ENCODE measurements at regions not wholly inside any gene's neighbourhood (a gene's known extent, or its start where the extent isn't known, plus 50 kb on each side); places are given as distances from the start of the nearest gene placed in this dataset.
"Not testable (repeated sequence)": the region's sequence is repeated elsewhere in the genome, so short reads cannot be mapped to it uniquely, and the experiment has no call there.

DNA sequence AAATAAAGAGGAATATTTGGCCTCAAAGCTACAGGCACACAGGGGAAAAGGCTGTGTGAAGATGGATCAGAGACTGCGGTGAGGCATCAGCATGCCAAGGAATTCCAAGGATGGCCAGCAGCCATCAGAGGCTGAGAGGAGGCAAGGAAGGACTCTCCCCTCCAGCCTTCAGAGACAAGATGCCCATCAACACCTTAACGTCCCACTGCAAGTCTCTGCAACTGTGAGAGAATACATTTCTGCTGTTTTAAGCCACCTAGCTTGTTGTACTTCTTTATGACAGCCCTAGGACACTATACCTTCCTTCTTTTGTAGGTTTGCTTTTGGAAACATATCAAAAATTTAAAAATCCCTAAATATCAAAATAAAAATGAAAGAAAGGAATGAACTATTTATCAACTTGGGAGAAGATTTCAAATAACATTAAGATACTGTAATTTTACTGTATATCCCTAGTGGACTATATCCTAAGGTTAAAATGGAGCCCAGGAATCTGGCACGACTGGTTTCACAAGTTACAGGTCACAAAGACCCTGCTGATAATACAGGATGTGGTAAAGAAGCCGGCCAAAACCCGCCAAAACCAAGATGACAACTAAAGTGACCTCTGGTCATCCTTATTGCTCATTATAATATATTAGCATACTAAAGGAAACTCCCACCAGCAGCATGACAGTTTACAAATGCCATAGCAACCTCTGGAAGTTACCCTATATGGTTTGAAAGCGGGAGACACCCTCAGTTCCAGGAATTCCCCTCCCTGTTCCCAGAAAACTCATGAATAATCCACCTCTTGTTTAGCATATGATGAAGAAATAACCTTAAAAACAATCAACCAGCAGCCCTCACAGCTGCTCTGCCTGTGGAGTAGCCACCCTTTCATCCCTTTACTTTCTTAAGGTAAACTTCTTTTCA is 185.2 kb downstream of the AVL9 start:
- no peak for DNase-seq

DNA sequence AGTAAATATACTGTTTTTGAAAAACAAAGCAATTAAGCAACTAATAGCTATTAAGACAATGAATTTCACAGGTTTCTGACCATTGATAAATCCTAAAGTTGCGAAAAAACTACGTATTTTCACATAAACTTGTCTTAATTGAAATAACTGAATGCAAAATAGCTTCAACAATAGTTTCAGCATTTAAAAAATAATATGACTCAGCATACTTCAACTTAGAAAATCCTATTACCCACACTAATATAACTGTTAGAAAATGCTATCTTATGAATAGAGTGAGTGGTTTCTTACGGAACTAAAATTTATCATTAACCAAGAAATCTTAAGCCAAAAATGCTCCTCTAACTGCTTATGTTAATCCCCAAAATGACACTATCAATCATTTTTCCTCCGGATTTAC is 183.9 kb downstream of the AVL9 start:
- DNase-seq, result no peak

DNA sequence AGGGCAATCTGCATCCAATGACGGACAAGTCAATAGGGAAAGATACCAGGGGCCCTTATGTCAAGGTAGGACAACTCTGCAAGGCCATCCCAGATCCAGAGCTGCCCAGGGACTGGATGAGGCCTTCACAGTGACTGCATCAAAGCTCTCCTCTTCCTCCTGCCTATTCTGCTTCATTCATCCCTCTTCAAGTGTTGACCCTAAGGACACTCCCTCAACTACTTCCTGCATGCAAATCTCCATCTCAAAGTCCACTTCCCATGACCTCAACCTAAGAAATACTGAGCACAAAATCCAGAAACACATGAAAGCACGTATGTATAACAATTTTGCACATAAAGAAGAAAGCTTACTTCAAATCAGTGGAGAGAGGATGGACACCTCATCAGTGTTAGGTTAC is 182.3 kb downstream of the AVL9 start:
- no peak for DNase-seq

DNA sequence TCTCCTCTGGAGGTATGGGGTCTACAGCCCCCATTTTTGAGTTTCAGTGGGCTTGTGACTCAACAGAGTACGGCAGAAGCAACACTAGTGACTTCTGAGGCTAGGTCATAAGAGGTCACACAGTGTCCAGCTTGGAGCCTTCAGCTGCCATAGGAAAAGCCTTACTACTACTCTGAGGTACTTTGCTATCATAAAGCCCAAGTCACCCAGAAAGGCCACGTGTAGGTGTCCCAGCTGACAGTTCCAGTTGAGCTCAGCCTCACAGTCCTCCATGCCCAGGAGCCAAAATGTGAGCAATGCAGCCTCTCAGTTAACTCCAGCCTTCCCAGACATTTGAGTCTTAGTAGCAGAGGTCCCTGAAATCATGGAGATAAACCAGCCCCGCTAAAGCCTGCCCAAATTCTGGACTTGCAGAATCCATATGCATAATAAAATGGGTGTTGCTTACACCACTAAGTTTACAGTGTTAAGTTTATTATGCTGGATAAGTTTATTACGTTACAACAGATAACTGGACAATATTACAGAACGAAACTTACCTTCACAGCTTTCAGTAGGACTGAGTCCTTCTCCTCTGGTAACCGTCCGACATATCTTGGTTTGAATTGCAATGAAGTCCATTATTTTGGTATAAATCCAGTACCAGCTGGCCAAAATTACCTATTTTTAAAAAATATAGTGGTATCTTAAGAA is 181.1 kb downstream of the AVL9 start:
- no peak for DNase-seq

DNA sequence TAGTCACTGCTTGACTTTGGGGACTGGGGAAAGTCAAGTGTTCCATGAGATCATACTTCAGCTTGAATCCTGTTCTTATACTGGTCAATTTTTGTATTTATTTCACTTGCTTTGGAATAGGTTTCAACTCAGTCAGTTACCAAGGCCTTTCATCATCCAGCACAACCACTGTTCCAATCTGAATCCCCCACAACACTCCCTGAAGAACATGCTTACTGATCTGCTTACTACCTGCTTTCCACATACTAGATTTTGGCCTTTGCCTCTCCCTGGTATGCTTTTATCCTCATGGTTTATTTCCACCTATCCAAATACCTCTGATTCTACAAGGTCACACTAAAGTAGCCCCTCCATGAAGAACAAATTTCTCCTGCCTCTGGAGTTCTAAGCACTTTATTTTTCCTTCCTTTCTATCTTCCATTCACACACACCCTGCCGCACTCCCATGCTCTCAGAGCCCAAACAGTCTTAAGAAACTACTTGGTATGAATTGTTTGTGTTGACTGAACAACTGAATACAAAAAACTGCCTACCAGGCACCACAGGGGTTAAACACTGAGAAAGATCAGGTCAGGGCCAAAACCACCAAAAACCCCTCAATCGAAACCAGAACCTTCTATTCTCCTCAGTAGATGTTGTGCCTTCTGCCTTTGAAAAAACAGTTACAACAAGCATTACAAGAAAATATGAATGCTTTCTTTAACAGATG is 178.1 kb downstream of the AVL9 start:
- no peak for DNase-seq

DNA sequence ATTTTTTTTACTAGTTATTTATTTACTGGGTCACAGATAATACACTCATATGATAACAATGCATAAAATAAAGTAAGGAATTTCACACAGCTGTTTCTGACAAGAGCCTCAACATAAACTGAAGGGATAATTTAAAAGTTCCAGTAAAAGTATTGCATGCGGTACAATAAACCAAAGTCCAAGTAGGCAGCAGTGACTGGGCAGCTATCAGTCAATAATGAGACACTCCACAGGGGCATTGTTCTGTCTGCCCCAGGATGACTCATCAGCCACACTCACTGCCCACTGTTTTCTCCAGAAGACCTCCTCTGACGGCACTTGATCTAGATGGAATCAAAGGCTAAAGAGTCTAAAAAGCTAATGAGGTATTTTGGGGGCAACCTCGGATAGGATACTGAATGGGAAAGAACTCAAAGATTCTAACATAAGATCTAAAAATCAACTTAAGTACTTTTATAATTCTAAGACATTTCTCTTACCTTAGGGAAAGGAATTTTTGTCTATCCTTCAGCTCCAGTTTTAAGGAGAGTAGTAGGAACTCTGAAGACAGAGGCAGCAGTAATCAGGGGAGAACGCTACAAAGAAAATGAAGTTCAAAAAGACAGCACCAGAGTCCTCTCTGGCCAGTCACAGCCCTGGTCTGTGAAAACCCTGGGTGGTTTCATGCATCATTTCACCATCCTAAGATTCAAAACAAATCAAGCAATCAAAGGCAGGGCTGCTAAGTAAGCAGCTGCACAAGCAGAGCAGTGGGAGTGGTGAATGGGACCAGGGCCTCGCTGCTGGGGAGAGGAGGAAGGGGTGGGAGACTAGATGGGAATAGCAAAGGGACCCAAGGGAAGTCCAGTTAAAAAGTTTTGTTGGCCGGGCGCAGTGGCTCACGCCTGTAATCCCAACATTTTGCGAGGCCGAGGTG is 175.1 kb downstream of the AVL9 start:
- DNase-seq, result no peak

DNA sequence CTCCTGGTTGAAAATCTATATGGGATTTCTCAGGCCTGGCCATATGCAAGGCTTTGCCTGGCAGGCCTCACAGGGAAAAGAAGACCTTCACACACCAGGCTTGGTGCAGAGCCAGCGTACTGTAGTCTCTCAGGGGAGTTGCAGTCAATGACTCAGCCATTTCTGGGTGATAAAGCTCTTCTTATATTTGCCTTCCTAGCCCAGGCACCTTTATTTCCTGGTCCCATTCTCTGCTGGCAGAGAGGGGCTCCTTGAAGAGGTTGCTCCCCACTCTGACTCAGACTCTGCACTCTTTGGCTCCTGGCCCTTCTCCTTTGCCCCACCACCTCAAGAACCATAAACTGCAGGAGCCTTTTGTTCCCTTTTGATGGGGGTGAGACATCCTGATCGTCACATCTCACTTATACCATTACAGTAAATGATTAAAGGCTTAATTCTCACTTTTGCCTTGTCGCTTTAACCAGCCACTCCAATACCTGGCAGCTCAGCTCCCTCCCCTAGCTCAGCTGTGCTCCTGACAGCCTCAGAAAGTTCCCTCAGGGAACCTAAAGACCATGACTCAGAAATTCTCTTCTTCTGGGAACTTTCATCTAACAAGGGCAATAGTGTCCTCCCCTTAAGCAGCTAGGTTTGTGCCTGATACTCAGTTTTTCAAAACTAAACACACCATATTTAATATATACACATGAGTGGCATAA is 174.0 kb downstream of the AVL9 start:
- DNase-seq, result peak; percentile 8

DNA sequence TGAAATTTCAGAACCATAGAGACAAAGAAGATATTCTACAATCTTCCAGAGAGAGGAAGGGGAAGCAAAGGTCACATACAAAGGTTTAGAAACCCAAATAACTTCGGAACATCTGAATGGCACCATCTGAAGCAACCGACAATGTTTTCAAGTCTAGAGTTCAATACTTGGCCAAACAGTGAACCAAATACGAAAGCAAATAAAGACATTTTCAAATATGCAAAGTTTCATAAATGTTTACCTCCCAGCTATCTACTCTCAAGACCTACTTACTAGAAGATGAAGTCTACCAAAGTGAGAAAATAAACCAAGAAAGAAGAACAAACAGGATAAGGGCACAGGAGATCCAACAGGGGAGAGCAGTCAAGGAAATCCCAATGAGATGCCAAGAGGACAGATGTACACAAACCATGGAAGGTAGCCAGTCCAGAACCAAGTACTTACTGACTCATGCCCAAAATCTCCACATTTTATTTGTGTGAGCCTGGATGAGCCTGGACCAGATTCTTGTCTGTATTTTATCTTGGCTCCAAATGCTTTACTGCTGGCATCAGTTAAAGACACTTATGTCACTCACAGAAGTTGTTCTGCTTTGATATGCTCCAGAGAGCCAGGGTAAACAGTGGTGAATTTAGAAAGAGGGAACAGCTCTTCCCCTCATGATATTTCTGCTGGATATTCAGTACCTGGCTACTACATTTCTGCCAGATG is 173.3 kb downstream of the AVL9 start:
- DNase-seq, result not testable (repeated sequence)

DNA sequence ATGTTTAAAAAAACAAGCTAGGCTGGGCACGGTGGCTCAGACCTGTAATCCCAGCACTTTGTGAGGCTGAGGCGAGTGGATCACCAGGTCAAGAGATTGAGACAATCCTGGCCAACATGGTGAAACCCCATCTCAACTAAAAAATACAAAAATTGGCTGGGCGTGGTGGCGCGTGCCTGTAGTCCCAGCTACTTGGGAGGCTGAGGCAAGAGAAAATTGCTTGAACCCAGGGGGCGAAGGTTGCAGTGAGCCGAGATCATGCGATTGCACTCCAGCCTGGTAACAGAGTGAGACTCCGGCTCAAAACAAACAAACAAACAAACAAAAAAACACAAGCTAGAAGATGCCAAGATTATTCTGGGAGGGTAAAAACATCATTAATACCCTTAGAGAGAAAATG is 172.3 kb downstream of the AVL9 start:
- DNase-seq, result not testable (repeated sequence)

DNA sequence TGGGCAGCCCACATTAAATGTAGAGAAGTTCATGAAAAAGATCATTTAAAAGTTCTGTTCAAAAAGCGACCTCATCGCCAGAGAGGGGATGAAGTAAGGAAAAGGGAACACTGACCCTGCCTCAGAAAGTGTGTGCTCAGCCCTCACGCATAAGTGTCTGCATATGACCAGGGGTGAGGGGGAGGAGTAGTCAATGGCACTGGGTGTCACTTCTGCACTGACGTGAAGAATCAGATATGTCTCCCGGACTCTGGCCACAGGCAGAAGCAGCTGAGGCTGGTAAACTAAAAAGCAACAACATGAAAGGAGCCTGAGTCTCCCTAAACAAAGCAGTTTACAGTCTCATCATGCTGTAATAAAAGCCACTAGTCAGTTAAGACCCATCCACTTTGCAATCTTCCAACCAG is 168.5 kb downstream of the AVL9 start:
- DNase-seq, result not testable (repeated sequence)

DNA sequence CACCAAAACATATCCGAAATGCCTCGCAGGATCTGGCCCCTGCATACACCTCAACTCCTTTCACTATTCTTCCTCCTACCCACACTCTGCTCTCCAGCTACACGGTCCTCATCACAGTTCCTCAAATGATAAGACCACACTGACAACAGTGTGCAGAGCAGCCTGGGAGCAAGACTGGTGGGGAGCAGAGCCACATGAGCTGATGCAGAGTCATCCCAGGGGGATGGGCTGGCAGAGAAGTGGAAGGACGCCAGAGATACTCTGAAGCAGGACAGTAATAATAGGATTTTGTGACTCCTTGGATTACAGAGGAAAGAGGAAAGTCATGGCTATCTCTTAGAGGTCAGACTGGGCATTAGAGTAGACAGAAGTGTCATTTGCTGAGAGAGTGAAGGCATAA is 167.2 kb downstream of the AVL9 start:
- not testable (repeated sequence) for DNase-seq

DNA sequence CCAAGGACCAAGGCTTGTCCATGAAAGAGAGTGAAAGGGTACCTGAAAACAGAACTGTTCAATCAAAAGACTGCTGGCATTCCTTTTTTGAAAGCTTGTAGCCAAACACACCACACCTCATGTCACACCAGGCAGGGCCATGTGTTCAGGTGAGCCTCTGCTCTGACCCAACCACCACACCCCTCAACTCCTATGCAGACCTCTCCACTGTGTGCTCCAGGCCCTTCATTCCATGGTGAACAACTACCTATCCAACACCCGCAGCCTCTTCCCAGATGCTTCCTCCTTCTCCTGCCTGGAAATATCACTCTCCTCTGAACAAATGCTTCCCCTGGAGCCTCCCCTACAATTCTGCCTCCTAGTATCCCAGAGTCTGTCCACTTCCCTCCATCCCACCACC is 166.6 kb downstream of the AVL9 start:
- DNase-seq, result no peak

DNA sequence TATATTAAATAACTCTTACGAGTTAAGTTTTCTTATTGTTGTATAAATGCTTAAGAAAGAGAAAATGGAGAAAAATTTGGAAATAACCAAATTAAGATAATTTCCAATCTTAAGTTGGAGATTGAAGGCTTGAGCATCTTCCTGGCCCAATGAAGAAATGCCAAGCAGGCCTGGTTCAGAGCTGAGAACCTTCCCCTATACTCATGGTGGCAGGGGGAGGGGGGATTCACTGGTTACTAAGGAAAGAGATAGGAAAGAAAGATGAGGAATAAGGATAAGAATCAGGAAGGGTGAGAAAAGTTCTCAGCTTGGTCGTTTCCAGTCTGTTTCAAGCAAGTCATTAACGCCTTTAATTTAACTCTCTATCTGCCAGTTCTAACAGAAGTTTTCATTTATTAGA is 166.2 kb downstream of the AVL9 start:
- DNase-seq, result no peak

DNA sequence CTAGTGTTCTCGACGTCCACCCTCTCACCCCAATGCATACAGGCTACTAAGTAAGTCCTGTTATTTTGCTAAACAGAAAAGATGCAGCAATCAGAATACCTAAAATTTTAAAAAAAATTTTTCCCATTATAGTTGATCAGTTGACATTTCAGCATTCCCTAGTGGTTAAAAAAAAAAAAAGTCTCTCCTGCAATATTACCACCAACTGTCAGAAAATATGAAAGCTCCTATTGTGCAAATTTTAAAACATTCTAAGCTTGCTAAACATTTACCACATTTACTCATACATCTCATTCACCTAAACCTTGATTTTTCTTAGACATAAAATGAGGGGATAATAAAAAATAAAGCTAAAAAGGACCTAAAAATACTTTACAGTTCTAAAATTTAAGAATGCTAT is 165.6 kb downstream of the AVL9 start:
- no peak for DNase-seq

DNA sequence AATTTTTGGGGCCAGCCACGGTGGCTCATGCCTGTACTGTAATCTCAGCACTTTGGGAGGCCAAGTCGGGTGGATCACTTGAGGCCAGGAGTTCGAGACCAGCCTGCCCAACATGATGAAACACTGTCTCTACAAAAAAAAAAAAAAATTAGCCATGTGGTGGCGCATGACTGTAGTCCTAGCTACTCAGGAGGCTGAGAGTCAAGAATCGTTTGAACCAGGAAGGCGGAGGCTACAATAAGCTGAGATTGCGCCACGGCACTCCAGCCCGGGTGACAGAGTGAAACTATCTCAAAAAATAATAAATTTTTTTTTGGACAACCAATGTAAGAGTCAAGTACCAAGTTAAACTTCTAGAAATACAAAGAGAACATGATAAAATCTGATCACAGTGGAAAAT is 164.6 kb downstream of the AVL9 start:
- DNase-seq, result no peak

DNA sequence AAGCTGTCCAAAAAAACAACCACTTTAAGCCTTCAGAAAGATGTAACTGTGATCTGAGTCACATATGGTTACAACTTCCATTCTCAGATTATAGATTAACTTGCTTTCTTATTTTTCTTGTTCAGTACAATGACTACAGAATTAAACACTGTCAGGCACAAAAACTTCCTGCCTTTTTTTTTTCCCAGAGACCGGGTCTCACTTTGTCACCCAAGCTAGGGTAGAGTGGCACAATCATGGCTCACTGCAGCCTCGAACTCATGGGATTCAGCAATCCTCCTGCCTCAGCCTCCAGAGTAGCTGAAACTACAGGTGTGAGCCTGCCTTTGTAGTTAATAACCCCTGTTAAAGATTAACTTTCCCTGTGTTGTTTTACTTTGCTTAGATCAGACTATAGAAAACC is 163.2 kb downstream of the AVL9 start:
- DNase-seq, result no peak

DNA sequence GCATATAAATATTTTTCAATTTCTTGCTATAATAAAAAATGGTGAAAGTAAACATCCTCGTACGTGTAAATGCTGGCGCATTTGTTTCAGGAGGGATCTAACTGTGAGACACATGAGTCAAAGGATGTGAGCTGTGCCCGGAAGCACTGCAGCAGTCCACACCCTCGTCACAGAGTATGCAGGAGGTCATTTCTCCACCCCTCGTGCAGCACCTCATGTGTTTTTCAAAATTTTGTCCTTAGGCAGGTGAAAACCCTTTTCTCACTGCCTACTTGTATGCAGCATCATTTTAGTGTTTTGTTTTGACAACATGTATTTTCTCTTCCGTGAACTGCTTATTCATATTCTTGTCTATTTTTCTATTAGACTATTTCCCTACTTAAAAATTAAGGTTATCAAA is 162.7 kb downstream of the AVL9 start:
- DNase-seq, result no peak

DNA sequence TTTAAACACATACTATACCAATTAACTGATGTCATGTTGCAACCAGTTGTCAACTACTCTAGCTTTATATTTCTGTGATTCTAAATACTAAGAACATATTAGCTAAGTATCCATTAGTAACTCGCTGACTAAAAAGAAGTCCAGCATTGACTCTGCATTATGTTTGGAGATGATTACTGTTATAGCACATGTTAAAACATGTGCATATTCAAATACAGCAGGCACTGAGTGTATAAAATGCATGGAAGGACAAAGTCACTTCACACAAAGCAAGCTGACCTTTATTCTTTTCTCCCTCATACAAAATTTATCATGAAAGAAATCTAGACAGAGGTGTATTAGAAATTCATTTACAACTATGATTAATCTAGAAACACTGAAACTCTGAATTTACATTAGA is 159.3 kb downstream of the AVL9 start:
- DNase-seq, result not testable (repeated sequence)

DNA sequence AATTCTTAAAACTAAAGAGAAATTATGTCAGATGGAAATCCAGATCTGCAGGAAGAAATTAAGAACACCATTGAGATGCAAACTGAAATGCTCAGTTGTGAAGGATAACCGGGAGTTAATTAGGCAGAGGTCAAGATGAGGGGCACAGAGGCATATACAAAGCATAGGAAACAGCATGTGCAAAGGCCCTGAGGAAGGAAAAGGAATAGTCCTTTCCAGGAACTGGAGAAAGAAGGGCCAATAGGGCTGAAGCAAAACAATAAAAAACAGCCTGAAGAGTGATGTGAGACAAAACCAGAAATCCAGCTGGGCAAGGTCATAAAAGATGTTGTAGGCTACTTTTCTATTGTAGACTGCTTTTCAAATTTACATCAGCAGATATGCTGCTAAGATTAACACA is 155.1 kb downstream of the AVL9 start:
- DNase-seq, result not testable (repeated sequence)

DNA sequence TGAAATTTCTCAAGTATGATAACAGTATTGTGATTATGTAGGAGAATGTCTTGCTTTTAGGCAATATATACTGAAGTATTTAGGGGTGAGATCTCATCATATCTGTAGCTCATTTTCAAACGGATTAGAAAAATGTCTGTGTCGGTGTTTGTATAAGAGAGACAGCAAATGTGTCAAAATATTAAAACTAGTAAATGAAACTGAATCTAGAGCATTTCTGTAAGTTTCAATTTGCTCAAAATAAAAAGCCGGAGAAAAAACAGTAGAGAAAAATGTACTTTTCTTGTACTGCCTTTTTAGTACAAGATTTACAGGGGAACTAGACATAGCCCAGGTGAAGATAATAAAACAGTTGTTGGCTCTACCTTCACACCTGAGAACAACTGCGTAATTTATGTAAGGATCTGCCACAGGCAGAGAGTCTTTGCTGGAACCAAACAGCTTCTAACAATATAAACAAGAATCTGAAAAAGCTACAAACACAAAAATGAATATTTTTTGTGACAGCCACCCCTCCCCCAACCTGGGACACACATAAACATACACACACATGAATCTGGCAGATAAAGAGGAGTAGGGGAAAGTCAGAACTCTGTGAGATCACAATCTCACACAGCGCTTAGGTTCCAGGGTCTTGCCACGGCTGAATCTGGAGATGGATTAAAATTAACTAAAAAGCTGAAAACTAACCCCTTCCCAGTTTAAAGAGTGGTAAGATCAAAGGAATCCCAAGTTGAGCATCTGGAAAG is 153.3 kb downstream of the AVL9 start:
- DNase-seq, result no peak

DNA sequence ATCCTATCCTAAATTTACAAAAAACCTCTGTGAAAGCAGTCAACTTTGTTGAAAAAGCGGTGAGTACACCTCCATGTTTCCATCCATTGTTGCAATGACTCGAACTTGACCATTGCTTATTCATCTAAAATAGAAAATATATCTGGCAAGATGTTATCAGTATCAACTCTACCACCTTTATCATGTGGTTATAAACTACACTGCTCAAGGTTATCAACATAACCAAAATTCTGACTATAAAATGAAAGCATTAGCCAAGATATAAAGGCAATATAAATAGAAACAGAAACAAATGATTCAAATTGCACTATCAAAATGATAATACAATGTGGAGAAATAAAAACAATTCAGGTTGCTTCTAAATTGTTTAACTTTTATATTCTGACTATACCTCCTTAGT is 150.0 kb downstream of the AVL9 start:
- DNase-seq, result not testable (repeated sequence)

Data from NCI-H1694 treated with DMSO at 0.1 percent for 48 hours (cell line).